Bronchial epithelial cell (primary cell): ENCODE measurements at regions not wholly inside any gene's neighbourhood (a gene's known extent, or its start where the extent isn't known, plus 50 kb on each side); places are given as distances from the start of the nearest gene placed in this dataset.
A peak's percentile ranks its signal among the peaks of the same experiment; 100 is the strongest.

ENCODE experiments used
- DNase-seq: peaks from one replicate; pipeline ENCODE4 v3.0.0-alpha.2; 2010; ENCODE audit warnings: low read depth
- FAIRE-seq: peaks from 2 replicates; lab custom pipeline; 2011; peaks lifted over from hg19 to GRCh38; lab: Jason Lieb, UNC
- H3K27me3 ChIP-seq: 2 replicates; pipeline ENCODE4 v1.5.1; 2011; ENCODE audit warnings: low read length; ENCODE audit not compliant: control insufficient read depth, insufficient read depth
- H3K36me3 ChIP-seq: 2 replicates; pipeline ENCODE4 v1.5.1; 2011; ENCODE audit warnings: low read length; ENCODE audit not compliant: control insufficient read depth, insufficient read depth
- H3K4me3 ChIP-seq: 2 replicates; pipeline ENCODE4 v1.5.1; 2011; ENCODE audit warnings: mild to moderate bottlenecking, low read depth, low read length, control low read depth
- CTCF ChIP-seq: IDR thresholded peaks from 2 replicates; pipeline ENCODE4 v1.5.1; 2011; ENCODE audit warnings: mild to moderate bottlenecking, moderate library complexity, low read length, control low read depth, inconsistent platforms; ENCODE audit not compliant: insufficient read depth, severe bottlenecking

DNA sequence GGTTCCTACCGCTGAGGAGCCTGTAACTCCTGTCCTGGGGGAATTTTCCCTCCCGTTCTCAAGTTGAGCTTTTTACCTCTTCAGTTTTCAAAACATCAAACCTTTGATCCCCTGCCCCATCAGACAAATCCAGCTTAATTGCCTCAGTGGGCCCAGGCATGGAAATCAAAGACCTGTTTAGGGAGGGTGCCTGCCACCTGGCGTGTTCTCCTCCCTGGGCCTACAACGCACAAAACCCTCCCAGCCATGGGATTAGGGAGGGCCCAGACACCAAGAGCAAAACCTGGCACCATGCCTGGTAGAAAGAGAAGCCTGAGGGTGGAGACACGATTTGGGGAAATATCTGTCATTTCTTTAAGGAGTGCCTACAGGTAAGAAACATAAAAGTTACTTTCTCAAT is 672.9 kb downstream of the BCL11B start:
- FAIRE-seq: no peak
- no peak for TF ChIP-seq CTCF
- Histone ChIP-seq H3K36me3 (no peaks in the 10 kb centered on the region), H3K4me3 (no peak overlapping the region), H3K27me3 (no peaks in the 10 kb centered on the region)
- DNase-seq: no peak

GRCh38 chr14:98602983-98603382 is 669.0 kb downstream of the BCL11B start:
- Histone ChIP-seq H3K36me3 (no peaks in the 10 kb centered on the region), H3K27me3 (no peaks in the 10 kb centered on the region), H3K4me3 (no peak overlapping the region)
- DNase-seq (no peak), FAIRE-seq (no peak)
- TF ChIP-seq CTCF: no peak

GRCh38 chr14:98605043-98605442 is 667.0 kb downstream of the BCL11B start:
- H3K27me3 ChIP-seq: no peaks in the 10 kb centered on the region
- DNase-seq (no peak), FAIRE-seq (no peak)
- no peak overlapping the region for H3K4me3 ChIP-seq
- TF ChIP-seq CTCF: no peak
- H3K36me3 ChIP-seq: no peaks in the 10 kb centered on the region

- Histone ChIP-seq H3K27me3 (no peaks in the 10 kb centered on the region), H3K36me3 (no peaks in the 10 kb centered on the region), H3K4me3 (no peak overlapping the region)
- TF ChIP-seq CTCF: no peak
- DNase-seq: no peak
- no peak for FAIRE-seq
These were observed 665.9 kb downstream of the BCL11B start for GRCh38 chr14:98606041-98606640.

GRCh38 chr14:98606816-98607215 is 665.2 kb downstream of the BCL11B start:
- H3K27me3 ChIP-seq: no peaks in the 10 kb centered on the region
- no peak for DNase-seq
- FAIRE-seq: no peak
- no peak for TF ChIP-seq CTCF
- no peak overlapping the region for H3K4me3 ChIP-seq
- no peaks in the 10 kb centered on the region for H3K36me3 ChIP-seq

DNA sequence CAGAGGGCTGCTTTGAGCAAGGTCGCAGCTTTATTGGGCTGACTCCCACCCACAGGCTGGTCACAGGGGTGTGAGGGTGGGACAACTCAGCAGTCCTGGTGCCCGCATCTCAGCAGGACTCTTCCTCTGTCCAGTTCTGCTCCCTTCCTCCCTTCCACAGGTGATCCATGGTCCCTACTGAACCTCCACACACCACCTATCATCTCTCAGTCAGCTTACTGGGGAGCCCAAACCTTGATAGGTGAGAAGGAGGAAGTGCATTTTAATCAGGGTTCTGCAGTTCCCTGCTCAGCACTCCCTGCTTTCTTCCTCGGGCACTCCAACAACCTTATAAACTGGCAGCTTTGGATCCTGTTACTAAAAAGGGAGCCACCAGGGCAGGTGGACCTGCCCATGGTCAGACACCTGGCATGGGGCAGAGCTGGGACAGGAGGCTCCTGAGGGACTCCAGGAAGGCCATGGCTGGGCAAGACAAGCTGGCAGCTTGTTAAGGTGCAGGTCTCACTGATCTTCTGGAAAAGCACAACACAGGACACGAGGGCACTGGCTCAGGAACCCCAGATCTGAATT is 664.6 kb downstream of the BCL11B start:
- FAIRE-seq: peak; percentile 32
- no peak overlapping the region for H3K4me3 ChIP-seq
- DNase-seq: no peak
- H3K36me3 ChIP-seq: no peaks in the 10 kb centered on the region
- H3K27me3 ChIP-seq: no peaks in the 10 kb centered on the region
- TF ChIP-seq CTCF: no peak
